Panc1 (cell line): ENCODE measurements at regions not wholly inside any gene's neighbourhood (a gene's known extent, or its start where the extent isn't known, plus 50 kb on each side); places are given as distances from the start of the nearest gene placed in this dataset.

Experiments used
- ATAC-seq: fragments of 200-7000 bp; cut with Tn5 transposase; 2 replicates; pipeline ENCODE4 v1.9.1; 2020; ENCODE audit warnings: mild to moderate bottlenecking, moderate library complexity
- BruUV-seq: library from RNA; stranded (reverse); fragments of 400-500 nt; replicated peaks from 2 replicates; lab custom pipeline; 2021; lab: Mats Ljungman, UMichigan
- CTCF ChIA-PET: fragments of 300-600 bp; sonication (Branson Sonifier 250); formaldehyde crosslinking; loops from one replicate; lab custom pipeline; 2022; ENCODE audit warnings: antibody characterized with exemption; lab: Charles Lee
- POLR2A ChIA-PET: fragments of 300-600 bp; sonication (Branson Sonifier 250); formaldehyde crosslinking; loops from one replicate; lab custom pipeline; 2022; ENCODE audit warnings: antibody characterized with exemption; lab: Charles Lee
- DNase-seq: peaks from one replicate; pipeline ENCODE4 v3.0.0-alpha.2; 2010; ENCODE audit warnings: low read depth, low spot score
- H3K27ac ChIP-seq: 2 replicates; pipeline ENCODE4 v1.5.1; 2011; ENCODE audit warnings: mild to moderate bottlenecking, low read length, inconsistent platforms
- H3K27me3 ChIP-seq: fragments of 200-500 bp; sonication (Bioruptor generic); 2 replicates; pipeline ENCODE4 v1.6.0; 2014; ENCODE audit warnings: low read length, inconsistent platforms; ENCODE audit not compliant: control insufficient read depth, insufficient read depth
- H3K36me3 ChIP-seq: fragments of 200-500 bp; sonication (Bioruptor generic); 2 replicates; pipeline ENCODE4 v1.5.1; 2014; ENCODE audit warnings: inconsistent platforms, mild to moderate bottlenecking, low read length, moderate library complexity; ENCODE audit not compliant: control insufficient read depth, insufficient read depth
- H3K4me1 ChIP-seq: 2 replicates; pipeline ENCODE4 v1.5.1; 2011; ENCODE audit warnings: inconsistent platforms, mild to moderate bottlenecking, low read length, moderate library complexity; ENCODE audit not compliant: control insufficient read depth, insufficient read depth
- H3K4me3 ChIP-seq, 2 experiments: 2 replicates each; pipeline ENCODE4 v1.5.1; 2011 to 2012; ENCODE audit warnings: low read depth in 2 of 2, low read length in 2 of 2, mild to moderate bottlenecking in 2 of 2, inconsistent platforms in 1 of 2, moderate library complexity in 1 of 2
- H3K9me3 ChIP-seq: fragments of 200-500 bp; sonication (Bioruptor generic); 2 replicates; pipeline ENCODE4 v1.5.1; 2014; ENCODE audit warnings: low read depth, mild to moderate bottlenecking, inconsistent platforms, low read length, moderate library complexity; ENCODE audit not compliant: control insufficient read depth, insufficient read depth
- CTCF ChIP-seq: fragments of 450-650 bp; IDR thresholded peaks from 2 replicates; pipeline ENCODE4 v1.5.1; 2017; ENCODE audit warnings: mild to moderate bottlenecking
- POLR2AphosphoS5 ChIP-seq: IDR thresholded peaks from 2 replicates; pipeline ENCODE4 v1.6.1; 2012; ENCODE audit warnings: mild to moderate bottlenecking, low read depth, low read length, moderate library complexity
- REST ChIP-seq, 2 experiments: IDR thresholded peaks; 2 replicates each; pipeline ENCODE4 v1.6.1; 2011 to 2012; ENCODE audit warnings: low read depth in 2 of 2, control low read depth in 1 of 2, low read length in 1 of 2, mild to moderate bottlenecking in 1 of 2, moderate library complexity in 1 of 2; ENCODE audit not compliant: insufficient read depth in 1 of 2
- SIN3A ChIP-seq: IDR thresholded peaks from 2 replicates; pipeline ENCODE4 v1.6.1; 2012; ENCODE audit warnings: low read depth, mild to moderate bottlenecking, low read length, moderate library complexity, borderline replicate concordance; ENCODE audit not compliant: insufficient read depth
- TCF7L2 ChIP-seq: IDR thresholded peaks from 2 replicates; pipeline ENCODE4 v1.6.1; 2011; ENCODE audit warnings: mild to moderate bottlenecking, low read depth, low read length, inconsistent platforms
- in situ Hi-C: cut with HindIII; loops from 2 replicates; pipeline ENCODE4 v1.10.0; 2016; ENCODE audit warnings: low sequenced_read_pairs, low pct_unique_long_range_greater_than_20kb
- intact Hi-C: fragments of 100-400 bp; cut with micrococcal nuclease; formaldehyde crosslinking; loops from one replicate; pipeline ENCODE4 v1.10.0; 2022; ENCODE audit not compliant: unreplicated experiment

- Histone ChIP-seq H3K9me3 (no peaks in the 10 kb centered on the region), H3K27me3 (no peaks in the 10 kb centered on the region), H3K27ac (no peak overlapping the region), H3K36me3 (no peaks in the 10 kb centered on the region), H3K4me3 (no peak overlapping the region), H3K4me1 (no peaks in the 10 kb centered on the region)
- TF ChIP-seq CTCF: no peak
- TF ChIP-seq SIN3A: no peak
- no peak for TF ChIP-seq TCF7L2
- TF ChIP-seq REST (IDR thresholded peaks at IDR 0.05; ENCODE audit: insufficient read depth in 1 of 2, low read depth in 2 of 2, low read length in 1 of 2): no peak
- no peak for TF ChIP-seq POLR2AphosphoS5
- no peak for DNase-seq
- ATAC-seq: no peak
- ChIA-PET POLR2A (no interaction called here), CTCF (no interaction called here)
- no TSS peak for BruUV-seq
- intact Hi-C loops: no loop called here
- in situ Hi-C loops: no loop called here
Observed at GRCh38 chr4:129384974-129385373, 289.0 kb downstream of the C4orf33 start.

- DNase-seq: no peak
- intact Hi-C loops (no loop called here), in situ Hi-C loops (no loop called here)
- H3K27me3 ChIP-seq: no peaks in the 10 kb centered on the region
- no peaks in the 10 kb centered on the region for H3K9me3 ChIP-seq
- TF ChIP-seq SIN3A: no peak
- TF ChIP-seq POLR2AphosphoS5: no peak
- no peak for TF ChIP-seq REST (IDR thresholded peaks at IDR 0.05; ENCODE audit: insufficient read depth in 1 of 2, low read depth in 2 of 2, low read length in 1 of 2)
- TF ChIP-seq TCF7L2: no peak
- no peak for ATAC-seq
- no peak overlapping the region for H3K27ac ChIP-seq
- CTCF ChIA-PET: no interaction called here
- BruUV-seq: no TSS peak
- H3K4me3 ChIP-seq: no peak overlapping the region
- H3K4me1 ChIP-seq: no peaks in the 10 kb centered on the region
- POLR2A ChIA-PET: interaction anchor here (0.6 kb wide), 1 partner anchor 22 kb away, joined by 3 read pairs; no protein-coding TSS in a partner anchor
- no peaks in the 10 kb centered on the region for H3K36me3 ChIP-seq
Observed at GRCh38 chr4:129387666-129388065, 291.7 kb downstream of the C4orf33 start.
